ELR (cell line): ENCODE measurements at regions not wholly inside any gene's neighbourhood (a gene's known extent, or its start where the extent isn't known, plus 50 kb on each side); places are given as distances from the start of the nearest gene placed in this dataset.

Experiments
- DNase-seq: peaks from one replicate; pipeline ENCODE4 v3.0.0-alpha.2; 2015; ENCODE audit warnings: low read depth

DNA sequence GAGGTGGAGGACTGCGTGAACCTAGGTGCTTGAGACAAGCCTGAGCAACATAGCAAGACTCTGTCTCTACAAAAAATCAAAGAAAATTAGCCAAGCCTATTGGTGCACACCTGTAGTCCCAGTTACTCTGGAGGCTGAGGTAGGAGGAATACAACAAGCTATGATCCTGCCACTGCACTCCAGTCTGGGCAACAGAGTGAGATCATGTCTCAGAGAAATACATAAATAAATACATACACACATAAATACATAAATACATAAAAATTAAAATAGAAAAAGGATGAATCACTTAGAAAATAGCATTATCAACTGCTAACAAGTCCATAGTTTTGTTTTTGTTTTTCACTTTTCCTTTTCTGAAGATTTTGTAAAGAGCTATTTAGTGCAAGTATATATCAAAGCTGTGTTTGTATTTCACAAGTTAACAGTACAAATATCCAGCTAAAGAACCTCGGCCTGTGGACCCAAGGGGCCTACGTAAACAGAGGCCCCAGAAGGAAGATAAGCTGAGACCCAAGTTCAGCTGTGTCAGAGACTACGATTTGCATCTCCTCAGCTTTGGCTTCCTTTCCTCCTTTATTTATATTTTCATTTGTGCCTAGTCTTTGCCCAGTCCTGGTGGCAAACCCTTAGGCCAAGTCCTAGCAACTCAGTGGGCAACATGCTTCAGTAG is 67.1 kb upstream of the ROBO2 start:
- DNase-seq, result no peak

DNA sequence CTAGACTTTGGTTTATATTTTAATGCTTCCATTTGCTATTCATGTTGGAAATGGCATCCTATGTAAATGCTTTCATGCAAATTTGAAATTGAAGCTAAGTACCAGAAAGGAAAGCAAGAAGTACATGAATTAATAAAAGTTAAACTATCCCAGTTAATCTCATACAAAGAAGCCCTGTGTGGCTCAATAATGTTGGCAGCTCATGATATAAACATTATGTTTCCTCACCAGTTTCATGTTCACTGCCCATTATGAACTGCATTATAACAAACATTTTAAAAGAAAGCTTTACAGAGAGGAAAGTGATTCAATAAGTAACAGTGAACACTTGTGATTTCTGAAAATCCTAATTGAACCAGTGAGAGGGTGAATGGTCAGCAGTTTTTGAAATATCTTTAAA is 62.9 kb upstream of the ROBO2 start:
- DNase-seq, result no peak

DNA sequence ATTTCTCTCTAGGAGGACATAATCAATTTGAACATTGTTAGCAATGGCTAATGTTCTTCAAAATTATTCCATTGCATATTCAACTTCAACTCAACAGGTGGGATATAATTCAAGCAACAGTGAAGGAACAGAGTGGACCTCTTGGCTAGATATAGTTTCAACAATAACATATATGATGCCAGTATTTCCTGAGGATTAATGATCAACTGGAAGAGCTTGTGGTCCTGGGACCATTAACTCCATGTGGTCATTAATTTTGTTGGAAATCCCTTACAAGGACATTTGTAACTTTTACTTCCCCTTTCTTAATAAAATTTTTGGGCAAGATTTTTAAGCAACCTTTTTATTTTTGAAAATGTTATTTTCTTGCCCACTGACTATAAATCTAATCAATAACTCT is 54.3 kb upstream of the ROBO2 start:
- DNase-seq, result no peak

DNA sequence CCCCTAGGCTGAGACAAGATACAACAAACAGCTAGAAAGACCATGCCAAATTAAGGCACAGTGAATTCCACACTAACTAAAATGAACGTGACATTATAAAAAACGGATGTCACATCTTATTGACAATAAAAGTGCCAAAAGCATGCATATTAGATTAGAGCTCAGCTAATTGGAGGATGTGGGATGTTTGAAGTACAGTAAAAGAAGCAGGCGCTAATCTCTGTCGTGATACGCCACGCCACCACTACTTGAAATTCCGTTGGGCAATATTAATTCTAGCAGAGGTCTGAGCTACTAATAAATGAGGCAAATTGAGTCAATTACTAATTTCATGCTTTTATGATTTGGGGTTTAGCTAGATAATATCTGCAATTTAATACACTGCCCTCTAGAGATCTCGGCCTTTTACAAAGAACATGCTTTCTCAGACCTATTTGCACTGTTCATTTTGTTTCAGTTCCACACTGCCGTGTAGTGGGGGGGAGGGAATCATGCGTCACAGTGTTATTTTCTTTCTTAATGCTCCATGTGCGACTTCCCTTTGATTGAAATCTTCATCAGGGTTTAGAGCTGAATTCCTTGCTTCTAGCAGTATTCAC is 52.9 kb upstream of the ROBO2 start:
- no peak for DNase-seq
